OCI-M1 (cell line): ENCODE measurements at regions not wholly inside any gene's neighbourhood (a gene's known extent, or its start where the extent isn't known, plus 50 kb on each side); places are given as distances from the start of the nearest gene placed in this dataset.
"Not testable (repeated sequence)": the region's sequence is repeated elsewhere in the genome, so short reads cannot be mapped to it uniquely, and the experiment has no call there.

Source experiments
- DNase-seq: peaks from one replicate; lab custom pipeline; 2025; lab: John Stamatoyannopoulos, UW

- DNase-seq, result no peak
Measured at GRCh38 chr3:161600173-161600572, 103.6 kb downstream of the OTOL1 start.

- DNase-seq, result no peak
Measured at GRCh38 chr3:161602475-161602874, 105.9 kb downstream of the OTOL1 start.

- no peak for DNase-seq
Measured at GRCh38 chr3:161602918-161603317, 106.3 kb downstream of the OTOL1 start.

- DNase-seq, result no peak
Measured at GRCh38 chr3:161607056-161607455, 110.4 kb downstream of the OTOL1 start.

GRCh38 chr3:161619351-161619750, 122.7 kb downstream of the OTOL1 start:
- DNase-seq, result no peak

- peak; percentile 3 for DNase-seq
Measured at GRCh38 chr3:161630794-161631193, 134.2 kb downstream of the OTOL1 start.

- DNase-seq, result no peak
Measured at GRCh38 chr3:161631536-161631935, 134.9 kb downstream of the OTOL1 start.

- DNase-seq, result no peak
Measured at GRCh38 chr3:161637559-161637958, 141.0 kb downstream of the OTOL1 start.

- DNase-seq, result not testable (repeated sequence)
Measured at GRCh38 chr3:161639095-161639494, 142.5 kb downstream of the OTOL1 start.

GRCh38 chr3:161640181-161640580, 143.6 kb downstream of the OTOL1 start:
- no peak for DNase-seq

- no peak for DNase-seq
Measured at GRCh38 chr3:161641287-161641686, 144.7 kb downstream of the OTOL1 start.

- DNase-seq, result no peak
Measured at GRCh38 chr3:161644891-161645635, 148.5 kb downstream of the OTOL1 start.

GRCh38 chr3:161647936-161648470, 151.4 kb downstream of the OTOL1 start:
- no peak for DNase-seq

GRCh38 chr3:161649900-161650484, 153.4 kb downstream of the OTOL1 start:
- DNase-seq, result no peak

- DNase-seq, result no peak
Measured at GRCh38 chr3:161657786-161658185, 161.2 kb downstream of the OTOL1 start.

GRCh38 chr3:161671141-161671540, 174.5 kb downstream of the OTOL1 start:
- no peak for DNase-seq

GRCh38 chr3:161672478-161672877, 175.9 kb downstream of the OTOL1 start:
- DNase-seq, result no peak

GRCh38 chr3:161673866-161674265, 177.3 kb downstream of the OTOL1 start:
- peak; percentile 16 for DNase-seq

GRCh38 chr3:161674402-161674801, 177.8 kb downstream of the OTOL1 start:
- DNase-seq, result no peak

- DNase-seq, result not testable (repeated sequence)
Measured at GRCh38 chr3:161681831-161682230, 185.2 kb downstream of the OTOL1 start.

GRCh38 chr3:161682715-161683114, 186.1 kb downstream of the OTOL1 start:
- peak; percentile 15 for DNase-seq

- DNase-seq, result no peak
Measured at GRCh38 chr3:161689584-161690298, 193.1 kb downstream of the OTOL1 start.

GRCh38 chr3:161690299-161690620, 193.7 kb downstream of the OTOL1 start:
- DNase-seq, result peak; percentile 1
